SH-SY5Y (cell line): ENCODE measurements at regions not wholly inside any gene's neighbourhood (a gene's known extent, or its start where the extent isn't known, plus 50 kb on each side); places are given as distances from the start of the nearest gene placed in this dataset.

Experiments
- GATA2 ChIP-seq: IDR thresholded peaks from 2 replicates; pipeline ENCODE4 v1.6.1; 2011; ENCODE audit warnings: mild to moderate bottlenecking, low read depth, low read length
- GATA3 ChIP-seq: IDR thresholded peaks from 2 replicates; pipeline ENCODE4 v1.6.1; 2011; ENCODE audit warnings: low read depth, mild to moderate bottlenecking, low read length, moderate library complexity

GRCh38 chrX:20538974-20539373 is 272.3 kb upstream of the RPS6KA3 start:
- TF ChIP-seq GATA2 (no peak), GATA3 (no peak)
